ENCODE measurements at regions not wholly inside any gene's neighbourhood (a gene's known extent, or its start where the extent isn't known, plus 50 kb on each side); places are given as distances from the start of the nearest gene placed in this dataset.
"Not testable (repeated sequence)": the region's sequence is repeated elsewhere in the genome, so short reads cannot be mapped to it uniquely, and the experiment has no call there.

DNA sequence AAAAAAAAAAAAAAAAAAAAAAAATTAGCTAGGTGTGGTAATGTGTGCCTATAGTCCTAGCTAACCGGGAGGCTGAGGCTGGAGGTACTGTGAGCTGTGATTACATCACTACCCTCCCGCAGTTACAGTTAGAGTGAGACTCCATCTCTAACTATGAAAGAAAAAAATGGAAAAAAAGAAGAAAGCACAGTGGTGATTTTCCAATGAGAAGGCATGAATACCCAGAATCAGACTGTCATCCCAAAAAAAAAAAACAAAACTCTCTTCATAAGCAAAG, 269.9 kb upstream of the MKLN1 start:
- DNase-seq: peak; percentile 34

GRCh38 chr7:131058561-131059288, 269.0 kb upstream of the MKLN1 start:
- DNase-seq: not testable (repeated sequence)

DNA sequence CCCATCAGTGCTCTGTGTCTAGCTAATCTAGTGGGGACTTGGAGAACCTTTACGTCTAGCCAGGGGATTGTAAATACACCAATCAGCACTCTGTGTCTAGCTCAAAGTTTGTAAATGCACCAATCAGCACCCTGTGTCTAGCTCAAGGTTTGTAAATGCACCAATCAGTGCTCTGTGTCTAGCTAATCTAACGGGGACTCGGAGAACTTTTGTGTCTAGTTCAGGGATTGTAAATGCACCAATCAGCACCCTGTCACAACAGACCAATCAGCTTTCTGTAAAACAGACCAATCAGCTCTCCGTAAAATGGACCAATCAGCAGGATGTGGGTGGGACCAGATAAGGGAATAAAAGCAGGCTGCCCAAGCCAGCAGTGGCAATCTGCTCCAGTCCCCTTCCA, 268.3 kb upstream of the MKLN1 start:
- not testable (repeated sequence) for DNase-seq

DNA sequence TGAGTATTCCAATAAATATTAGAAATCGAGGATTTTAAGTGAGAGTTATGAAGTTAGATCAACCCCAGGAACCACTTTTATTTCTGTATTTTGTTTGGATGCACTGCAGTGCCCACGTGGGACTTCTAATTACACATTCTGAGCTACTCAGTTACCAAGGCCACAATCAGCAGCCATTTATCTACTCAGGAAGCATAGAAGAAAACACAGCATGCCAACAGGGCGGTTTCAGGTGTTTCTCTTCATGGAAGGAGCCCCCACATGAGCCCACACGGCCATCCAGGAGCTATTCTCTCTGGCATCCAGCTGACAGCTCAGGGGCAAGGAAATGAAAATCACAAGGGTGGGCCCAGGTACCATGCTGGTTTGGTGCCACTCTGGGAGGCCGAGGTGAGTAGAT, 266.5 kb upstream of the MKLN1 start:
- no peak for DNase-seq

DNA sequence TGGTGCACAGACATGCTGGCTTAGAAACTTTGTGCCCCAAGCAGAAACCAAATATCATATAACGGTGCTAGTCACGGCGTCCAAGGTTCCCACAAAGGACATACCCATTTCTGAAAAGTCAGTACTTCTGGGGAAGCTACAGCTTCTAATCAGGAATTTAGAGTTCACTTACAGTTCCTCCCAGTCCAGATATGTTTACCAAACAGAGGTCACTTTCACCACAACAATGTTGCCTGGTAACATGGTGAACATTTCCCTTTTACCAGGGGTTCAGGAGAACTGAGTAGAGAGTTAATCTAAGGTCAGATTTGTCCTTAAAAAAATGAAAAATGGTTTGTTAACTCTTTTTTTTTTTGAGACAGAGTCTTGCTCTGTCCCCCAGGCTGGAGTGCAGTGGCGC, 265.9 kb upstream of the MKLN1 start:
- no peak for DNase-seq

DNA sequence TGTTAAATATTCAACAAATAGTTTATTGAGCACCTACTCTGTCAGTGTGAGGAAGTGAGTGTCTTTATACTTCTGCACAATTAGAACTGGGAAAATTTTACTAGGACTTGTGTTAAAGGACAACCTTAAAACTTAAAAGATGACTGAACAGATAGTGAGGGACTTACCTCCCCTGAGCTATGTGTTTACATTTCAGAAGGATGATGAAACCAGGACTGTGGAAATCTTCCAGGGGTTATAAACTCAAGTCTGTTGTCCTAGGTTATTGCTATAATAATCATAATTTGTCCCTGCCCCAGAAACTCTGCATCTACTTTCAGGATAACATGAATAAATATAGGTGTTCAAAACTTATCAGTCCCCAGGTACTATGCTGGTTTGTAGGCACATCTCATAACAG, 261.0 kb upstream of the MKLN1 start:
- DNase-seq: no peak

- no peak for DNase-seq
These were observed 260.5 kb upstream of the MKLN1 start for GRCh38 chr7:131067220-131067619.

GRCh38 chr7:131068604-131069021, 259.1 kb upstream of the MKLN1 start:
- no peak for DNase-seq

DNA sequence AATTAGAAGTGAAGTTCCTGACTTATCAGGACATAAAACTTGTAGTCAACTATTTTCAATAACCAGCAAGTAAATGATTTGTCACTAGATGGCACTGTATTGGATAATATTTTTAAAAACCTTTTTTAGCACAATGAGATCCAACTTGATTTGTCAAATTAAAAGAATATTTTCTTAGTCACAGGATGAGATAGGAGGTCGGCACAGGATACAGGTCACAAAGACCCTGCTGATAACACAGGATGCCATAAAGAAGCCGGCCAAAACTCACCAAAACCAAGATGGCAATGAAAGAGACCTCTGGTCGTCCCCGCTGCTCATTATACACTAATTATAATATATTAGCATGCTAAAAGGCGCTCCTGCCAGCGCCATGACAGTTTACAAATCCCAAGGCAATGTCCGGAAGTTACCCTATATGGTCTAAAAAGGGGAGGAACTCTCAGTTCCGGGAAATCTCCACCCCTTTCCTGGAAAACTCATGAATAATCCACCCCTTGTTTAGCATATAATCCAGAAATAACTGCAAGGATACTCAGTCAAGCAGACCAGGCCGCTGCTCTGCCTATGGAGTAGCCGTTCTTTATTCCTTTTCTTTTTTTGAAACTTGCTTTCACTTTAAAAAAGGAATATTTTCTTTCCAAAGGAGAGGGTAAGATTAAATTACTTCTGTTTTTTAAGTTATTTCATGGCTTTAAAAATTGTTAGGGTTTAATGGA, 255.7 kb upstream of the MKLN1 start:
- DNase-seq: no peak

GRCh38 chr7:131072505-131073091, 255.1 kb upstream of the MKLN1 start:
- DNase-seq: no peak

DNA sequence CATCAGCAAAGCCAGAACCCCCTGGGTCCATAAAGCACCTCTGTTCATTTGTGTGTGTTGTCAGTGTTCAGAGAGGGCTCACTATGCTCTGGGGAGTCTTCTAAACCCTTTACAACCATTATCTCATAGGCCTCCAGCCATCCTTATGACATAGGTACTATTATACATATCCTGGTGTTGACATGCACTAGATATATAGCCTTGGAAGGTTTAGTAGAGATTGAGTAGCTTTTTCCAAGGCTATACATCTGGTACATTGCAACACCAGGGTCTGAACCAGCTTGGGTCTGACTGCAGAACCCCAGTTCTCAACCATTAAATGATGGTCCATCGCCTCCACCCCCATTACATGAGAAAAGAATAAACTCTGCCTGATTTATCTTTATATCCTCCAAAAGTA, 253.6 kb upstream of the MKLN1 start:
- DNase-seq: no peak

DNA sequence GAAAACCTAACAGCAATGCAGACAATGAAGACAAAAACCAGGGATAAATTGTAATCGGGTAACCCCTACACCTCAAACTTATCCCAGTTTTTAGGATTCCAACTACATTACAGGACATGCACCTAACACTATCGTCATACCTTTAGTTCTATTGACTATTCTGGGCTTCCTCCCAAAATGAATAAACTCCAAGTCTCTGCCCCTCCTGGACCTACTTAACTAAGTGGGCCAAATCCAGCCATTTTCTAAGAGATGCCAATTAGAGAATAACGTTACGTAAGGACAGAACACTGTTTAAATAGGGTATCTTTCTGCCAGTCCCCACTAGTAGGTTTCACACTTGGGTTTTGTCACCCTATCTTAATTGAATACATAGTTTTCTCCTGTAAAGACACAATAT, 253.1 kb upstream of the MKLN1 start:
- DNase-seq: no peak

DNA sequence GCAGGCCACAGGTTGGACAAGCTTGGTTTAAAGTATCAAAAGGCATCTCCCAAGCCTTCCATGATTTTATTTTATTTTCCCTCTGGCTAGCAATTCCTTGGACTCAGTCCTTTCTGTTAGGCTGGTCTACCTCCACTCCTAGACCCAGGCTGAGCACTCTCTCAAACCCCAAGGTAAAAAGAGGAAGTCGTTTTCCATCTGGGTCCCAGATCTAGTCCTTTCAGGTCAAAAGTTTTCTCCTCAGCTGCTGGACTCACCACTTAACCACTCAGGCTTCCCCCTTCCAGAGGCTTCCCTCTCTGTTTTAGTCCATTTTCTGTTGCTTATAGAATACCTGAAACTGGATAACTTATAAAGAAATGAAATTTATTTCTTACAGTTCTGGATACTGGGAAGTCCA, 252.3 kb upstream of the MKLN1 start:
- DNase-seq: no peak

DNA sequence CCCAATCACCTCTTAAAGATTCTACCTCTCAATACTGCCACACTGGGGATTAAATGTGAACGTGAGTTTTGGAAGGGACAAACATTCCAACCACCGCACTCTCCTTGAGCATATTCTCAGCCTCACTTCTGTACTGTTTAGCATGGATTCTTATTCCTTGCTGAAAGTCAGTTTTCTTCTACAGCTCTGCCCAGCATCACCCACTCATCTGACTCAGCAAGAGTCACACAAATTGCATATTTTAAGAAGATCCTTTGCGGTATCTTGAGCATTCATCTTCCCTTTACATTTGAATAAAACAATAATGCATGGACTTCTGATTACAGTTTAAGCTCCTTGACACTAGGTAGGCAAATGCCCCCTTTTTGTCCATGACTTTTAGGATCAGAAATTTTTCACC, 251.6 kb upstream of the MKLN1 start:
- no peak for DNase-seq

GRCh38 chr7:131076711-131077181, 250.9 kb upstream of the MKLN1 start:
- no peak for DNase-seq

GRCh38 chr7:131077735-131078134, 249.9 kb upstream of the MKLN1 start:
- no peak for DNase-seq

DNA sequence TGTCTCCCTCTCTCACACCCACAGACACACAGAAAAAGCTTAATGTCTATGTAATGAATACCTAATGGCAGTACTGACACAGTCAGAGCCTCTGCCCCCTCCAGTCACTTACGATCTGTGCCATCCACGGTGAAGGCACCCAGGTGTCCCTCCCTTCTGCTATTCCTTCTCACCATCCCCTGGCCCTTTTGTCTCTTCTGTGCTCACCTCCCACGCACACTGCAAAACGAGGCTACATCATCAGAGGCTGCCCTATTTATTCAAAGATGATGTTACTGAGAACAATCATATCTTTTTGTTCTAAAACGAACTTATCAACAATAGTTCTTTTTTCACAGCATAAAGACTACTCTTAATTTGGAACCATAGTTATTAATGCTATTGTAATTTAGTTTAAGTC, 246.9 kb upstream of the MKLN1 start:
- no peak for DNase-seq

DNA sequence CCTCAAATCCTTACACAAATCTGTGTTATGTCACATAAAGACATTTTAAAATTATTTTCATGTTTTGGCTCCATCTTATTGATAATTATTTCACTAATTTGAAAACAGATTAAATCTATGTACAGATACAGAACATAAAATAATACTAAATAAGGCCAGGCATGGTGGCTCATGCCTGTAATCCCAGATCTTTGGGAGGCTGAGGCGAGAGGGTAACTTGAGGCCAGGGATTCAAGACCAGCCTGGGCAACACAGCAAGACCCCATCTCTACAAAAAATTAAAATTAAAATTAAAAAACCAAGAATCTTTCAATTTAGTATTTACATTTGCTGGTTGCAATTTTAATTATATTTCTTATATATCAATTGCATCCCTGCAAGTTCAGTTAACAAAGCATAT, 246.4 kb upstream of the MKLN1 start:
- DNase-seq: no peak

GRCh38 chr7:131083781-131084180, 243.9 kb upstream of the MKLN1 start:
- DNase-seq: no peak

DNA sequence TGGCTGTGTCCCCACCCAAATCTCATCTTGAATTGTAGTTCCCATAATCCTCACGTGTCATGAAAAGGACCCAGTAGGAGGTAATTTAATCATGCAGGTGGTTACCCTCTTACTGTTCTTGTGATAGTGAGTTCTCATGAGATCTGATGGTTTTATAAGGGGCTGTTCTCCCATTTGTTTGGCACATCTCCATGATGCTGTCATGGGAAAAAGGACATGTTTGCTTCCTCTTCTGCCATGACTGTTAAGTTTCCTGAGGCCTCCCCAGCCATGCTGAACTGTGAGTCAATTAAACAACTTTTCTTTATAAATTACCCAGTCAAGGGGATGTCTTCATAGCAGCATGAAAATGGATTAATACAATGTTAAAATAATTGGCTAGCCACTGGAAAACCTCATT, 243.3 kb upstream of the MKLN1 start:
- DNase-seq: not testable (repeated sequence)

- DNase-seq: no peak
These were observed 239.7 kb upstream of the MKLN1 start for GRCh38 chr7:131087756-131088658.

DNA sequence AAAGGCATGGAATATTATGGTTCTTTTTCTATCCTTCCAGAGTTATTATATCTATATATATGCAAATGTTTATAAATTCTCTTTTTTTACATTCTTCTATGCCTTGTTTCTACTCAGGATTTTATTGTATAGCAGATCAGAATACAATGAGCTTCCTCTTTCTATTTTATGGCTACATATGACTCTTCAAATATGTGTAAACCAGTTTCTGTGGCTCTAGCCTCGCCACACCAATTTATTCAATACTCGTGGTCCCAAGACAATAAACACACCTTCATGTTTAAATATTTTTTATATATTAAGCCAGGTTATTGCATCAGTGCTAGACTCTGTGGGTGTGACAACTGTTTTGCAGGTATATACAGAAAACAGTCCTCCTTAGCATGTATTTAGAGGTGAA, 237.5 kb upstream of the MKLN1 start:
- DNase-seq: no peak

All from stimulated activated CD4-positive, alpha-beta T cell treated with anti-CD3 and anti-CD28 coated beads, Interleukin-15, amount 100 ng/mL, for 24 hours (primary cell).